GM21529 (cell line): ENCODE measurements at regions not wholly inside any gene's neighbourhood (a gene's known extent, or its start where the extent isn't known, plus 50 kb on each side); places are given as distances from the start of the nearest gene placed in this dataset.
"Not testable (repeated sequence)": the region's sequence is repeated elsewhere in the genome, so short reads cannot be mapped to it uniquely, and the experiment has no call there.

ENCODE experiments used
- ATAC-seq: cut with Tn5 transposase; IDR thresholded peaks from one replicate; pipeline ENCODE4 v1.9.1; 2021; ENCODE audit not compliant: unreplicated experiment

- ATAC-seq, result no peak
Observed at GRCh38 chr5:124871303-124871702, 124.9 kb upstream of the ZNF608 start.

DNA sequence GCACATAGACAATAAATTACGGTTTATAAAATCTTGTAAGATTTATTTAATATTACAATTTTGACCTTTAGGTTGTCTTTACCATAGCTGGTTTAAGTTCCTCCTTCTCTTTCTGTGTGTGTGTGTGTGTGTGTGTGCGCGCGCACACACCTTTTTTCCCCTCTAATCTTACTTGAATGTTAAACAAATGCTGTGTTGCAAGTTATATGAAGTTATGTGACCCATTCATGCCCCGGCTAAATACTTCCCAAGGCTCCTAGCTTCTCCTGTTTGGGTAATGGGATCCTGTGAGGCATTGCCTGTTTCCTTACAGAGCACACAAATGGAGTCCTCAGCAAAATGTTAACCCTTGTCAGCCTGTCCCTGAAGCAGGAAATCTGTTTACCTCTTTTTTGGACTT is 125.6 kb upstream of the ZNF608 start:
- no peak for ATAC-seq

DNA sequence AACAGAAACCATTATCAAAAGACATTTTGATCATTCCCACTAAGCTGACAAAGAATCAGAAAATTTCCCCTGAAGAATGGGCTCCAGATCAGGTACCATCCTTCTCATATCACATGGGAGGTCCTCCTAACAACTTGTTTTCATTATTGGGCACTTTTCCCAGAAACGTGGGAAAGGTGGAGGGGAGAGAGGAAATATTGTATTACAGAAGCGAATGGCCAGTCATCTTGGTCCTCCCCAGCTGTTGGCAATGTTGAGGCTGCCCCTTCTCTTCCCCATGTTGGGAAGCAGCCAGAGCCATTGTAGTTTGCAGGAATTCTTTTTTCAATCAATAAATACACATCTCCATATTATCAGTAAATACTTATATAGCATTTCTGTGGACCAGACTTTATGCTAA is 126.2 kb upstream of the ZNF608 start:
- ATAC-seq, result no peak

- no peak for ATAC-seq
Observed at GRCh38 chr5:124873188-124873587, 126.7 kb upstream of the ZNF608 start.

DNA sequence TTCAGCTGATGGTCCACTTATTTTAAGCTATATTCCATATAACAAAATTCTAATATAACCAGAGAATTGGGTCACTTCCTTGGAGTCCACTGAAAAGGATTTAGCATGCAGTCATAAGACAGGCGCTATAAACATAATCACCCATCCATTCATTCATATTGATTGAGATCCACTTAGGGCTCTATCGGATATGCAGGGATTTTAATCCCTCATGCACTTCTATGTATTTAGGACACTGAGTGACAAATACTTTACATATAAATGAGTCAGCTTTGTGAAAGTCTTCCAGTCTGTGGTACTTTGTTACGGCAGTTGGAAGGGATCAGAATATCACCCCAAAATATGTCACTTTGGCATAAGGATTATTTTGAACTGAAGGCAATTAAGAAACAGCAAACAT is 127.3 kb upstream of the ZNF608 start:
- ATAC-seq, result no peak

DNA sequence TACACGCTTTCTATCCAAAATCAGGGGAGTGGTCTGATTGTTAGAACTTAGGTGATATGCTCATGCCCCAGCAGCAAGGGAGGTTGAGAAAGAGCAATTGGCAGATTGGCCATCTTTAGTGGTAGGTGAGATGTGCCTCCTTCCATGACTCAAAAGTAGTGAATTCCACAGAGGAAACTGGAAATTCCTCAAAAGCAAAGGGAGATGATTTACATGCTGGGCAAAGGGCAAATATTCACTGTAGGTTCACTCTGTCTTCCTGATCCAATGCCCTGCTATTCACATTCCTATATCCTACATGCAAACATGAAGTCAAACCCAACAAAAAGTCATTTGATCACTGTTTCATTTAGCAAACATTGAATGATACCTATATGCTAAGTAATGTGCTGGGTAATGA is 130.1 kb upstream of the ZNF608 start:
- no peak for ATAC-seq

DNA sequence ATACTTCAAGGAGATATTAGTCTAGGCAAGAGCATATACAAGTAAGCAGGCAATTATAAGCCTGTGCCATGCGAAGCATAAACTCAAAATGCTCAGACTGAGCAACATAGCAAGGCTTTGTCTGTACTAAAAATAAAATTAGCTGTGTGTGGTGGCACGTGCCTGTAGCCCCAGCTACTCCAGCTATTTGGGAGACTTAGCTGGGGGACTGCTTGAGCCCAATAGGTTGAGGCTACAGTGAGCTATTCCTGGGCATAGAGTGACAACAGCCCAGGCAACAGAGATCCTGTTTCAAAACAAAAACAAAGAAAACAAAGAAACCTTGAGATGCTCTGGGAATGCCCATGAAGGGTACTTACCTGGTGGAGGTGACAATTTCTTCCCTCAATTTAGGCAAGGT is 130.5 kb upstream of the ZNF608 start:
- no peak for ATAC-seq

- no peak for ATAC-seq
Observed at GRCh38 chr5:124877501-124878146, 131.2 kb upstream of the ZNF608 start.

GRCh38 chr5:124878583-124879342 is 132.3 kb upstream of the ZNF608 start:
- no peak for ATAC-seq

GRCh38 chr5:124880903-124881697 is 134.7 kb upstream of the ZNF608 start:
- ATAC-seq, result no peak

- no peak for ATAC-seq
Observed at GRCh38 chr5:124883681-124884080, 137.2 kb upstream of the ZNF608 start.

DNA sequence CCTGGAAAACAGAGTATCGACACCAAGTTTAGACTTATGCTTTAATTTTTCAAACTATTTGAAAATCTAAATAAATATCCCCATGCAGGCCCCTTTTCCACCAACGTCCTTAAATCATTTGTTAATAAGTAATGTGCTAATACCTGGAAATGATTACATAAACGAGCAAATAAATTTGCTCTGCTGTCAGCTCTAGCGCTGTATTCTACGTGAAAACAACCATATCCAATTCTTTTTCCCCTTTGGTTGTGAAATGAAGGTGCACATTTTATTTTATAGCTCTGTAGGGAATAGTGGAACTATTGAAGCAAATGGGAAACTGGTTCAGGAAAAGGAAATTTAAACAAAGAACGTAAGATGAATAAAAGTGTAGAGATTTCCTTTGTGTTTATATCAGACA is 137.7 kb upstream of the ZNF608 start:
- no peak for ATAC-seq

GRCh38 chr5:124885490-124885889 is 139.1 kb upstream of the ZNF608 start:
- ATAC-seq, result no peak

- no peak for ATAC-seq
Observed at GRCh38 chr5:124887223-124887622, 140.8 kb upstream of the ZNF608 start.

DNA sequence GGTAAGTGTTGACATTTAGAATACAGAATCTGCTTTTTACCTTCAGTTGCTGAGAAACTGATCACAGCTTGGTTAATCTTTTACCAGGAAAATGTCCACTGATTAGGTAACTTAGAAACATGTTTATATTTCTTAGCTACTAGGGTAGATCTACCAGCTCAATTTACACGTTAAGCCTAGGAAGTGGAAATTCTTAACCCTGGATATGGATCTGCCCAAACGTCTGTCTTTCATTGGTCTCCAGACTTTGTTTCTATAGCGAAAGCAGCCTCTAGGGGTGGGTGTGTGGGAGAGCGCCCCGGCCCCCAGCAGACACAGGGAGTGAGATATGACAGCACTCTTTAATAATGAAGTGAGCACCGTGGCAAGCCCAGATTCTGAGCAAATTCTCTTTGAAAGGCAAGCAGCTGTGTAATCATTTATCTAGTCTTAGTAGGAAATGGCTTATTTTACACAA is 141.6 kb upstream of the ZNF608 start:
- ATAC-seq, result no peak

GRCh38 chr5:124888622-124889485 is 142.4 kb upstream of the ZNF608 start:
- no peak for ATAC-seq

DNA sequence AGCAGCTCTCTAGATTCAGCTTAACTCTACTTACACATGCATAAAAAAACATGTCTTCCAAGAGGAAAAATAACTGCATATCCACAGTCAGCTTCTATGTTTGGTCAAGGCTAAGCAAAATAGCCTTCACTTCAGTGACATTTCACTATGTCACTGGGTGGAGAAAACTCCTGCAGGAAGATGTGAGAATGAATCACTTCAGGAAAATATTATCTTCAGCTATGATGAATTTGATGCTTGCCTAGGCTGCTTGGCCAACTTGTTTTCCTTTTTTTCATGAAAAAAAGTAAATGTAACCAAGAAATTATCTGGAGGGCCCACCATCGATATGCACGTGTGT is 143.0 kb upstream of the ZNF608 start:
- no peak for ATAC-seq

GRCh38 chr5:124889850-124890249 is 143.4 kb upstream of the ZNF608 start:
- no peak for ATAC-seq

- not testable (repeated sequence) for ATAC-seq
Observed at GRCh38 chr5:124890442-124890841, 144.0 kb upstream of the ZNF608 start.

DNA sequence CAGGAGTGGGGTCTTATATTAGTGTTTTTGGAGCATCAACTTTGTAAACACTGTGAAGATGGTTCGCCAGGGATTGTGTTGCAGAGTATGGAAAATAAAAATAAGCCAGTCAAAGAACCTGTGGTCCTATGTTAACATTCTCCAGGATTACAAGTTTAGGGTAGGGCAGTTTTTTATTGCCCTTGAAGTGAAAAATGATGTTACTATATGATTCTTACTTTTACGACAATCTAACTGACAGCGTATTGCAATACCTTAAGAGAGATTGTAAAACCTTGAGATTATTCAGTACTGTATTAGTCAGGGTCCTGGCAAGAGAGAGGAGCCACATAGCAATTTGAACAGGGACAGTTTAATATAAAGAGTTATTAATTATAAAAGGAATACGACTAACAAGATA is 144.7 kb upstream of the ZNF608 start:
- ATAC-seq, result no peak
